Stimulated activated CD8-positive, alpha-beta memory T cell treated with anti-CD3 and anti-CD28 coated beads, Interleukin-7, amount 100 ng/mL, for 48 hours (primary cell): ENCODE measurements at regions not wholly inside any gene's neighbourhood (a gene's known extent, or its start where the extent isn't known, plus 50 kb on each side); places are given as distances from the start of the nearest gene placed in this dataset.

Experiments
- DNase-seq, 2 donors: peaks; one replicate each; pipeline ENCODE4 v3.0.0-alpha.2; 2020; ENCODE audit warnings: low read depth in 1 of 2; ENCODE audit errors: extremely low read depth in 1 of 2

DNA sequence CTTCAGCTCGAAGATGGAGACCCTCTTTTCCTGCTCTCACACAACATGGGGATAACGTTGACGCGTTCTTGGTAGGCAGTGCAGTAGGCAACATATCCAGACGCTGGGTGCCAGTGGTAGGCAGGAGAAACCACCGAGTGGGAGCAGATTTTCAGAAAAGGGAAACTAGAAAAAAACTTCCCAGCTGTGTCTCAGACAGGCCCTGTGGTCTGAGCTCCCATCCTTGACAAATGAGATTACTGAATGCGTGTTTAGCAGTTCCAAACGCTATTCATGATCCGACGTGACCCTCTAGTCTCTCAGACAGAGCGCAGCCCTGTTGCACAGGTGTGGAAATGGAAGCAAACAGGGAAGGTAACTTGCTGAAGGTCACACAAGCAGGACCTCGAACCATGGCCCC, 83.9 kb upstream of the DUSP22 start:
- no peak for DNase-seq

DNA sequence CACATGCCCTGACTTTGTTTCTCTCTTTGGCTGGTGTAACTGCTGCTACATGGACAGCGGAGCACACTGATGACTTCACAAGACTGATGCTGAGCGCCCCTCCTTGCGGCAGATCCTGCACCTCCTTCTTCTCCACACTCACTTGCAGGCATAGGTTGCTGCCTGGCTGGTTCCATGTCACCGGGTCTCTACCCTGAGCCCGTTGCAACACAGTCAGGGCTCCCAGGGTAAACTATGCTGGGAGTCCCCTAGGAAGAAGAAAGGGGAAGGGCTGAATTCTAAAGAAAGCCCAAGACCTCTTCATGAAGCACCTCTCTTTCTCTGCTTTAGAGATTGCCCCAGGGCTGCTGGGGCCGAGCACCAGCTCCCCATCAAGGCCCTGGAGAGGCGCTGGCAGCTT, 83.3 kb upstream of the DUSP22 start:
- no peak for DNase-seq

DNA sequence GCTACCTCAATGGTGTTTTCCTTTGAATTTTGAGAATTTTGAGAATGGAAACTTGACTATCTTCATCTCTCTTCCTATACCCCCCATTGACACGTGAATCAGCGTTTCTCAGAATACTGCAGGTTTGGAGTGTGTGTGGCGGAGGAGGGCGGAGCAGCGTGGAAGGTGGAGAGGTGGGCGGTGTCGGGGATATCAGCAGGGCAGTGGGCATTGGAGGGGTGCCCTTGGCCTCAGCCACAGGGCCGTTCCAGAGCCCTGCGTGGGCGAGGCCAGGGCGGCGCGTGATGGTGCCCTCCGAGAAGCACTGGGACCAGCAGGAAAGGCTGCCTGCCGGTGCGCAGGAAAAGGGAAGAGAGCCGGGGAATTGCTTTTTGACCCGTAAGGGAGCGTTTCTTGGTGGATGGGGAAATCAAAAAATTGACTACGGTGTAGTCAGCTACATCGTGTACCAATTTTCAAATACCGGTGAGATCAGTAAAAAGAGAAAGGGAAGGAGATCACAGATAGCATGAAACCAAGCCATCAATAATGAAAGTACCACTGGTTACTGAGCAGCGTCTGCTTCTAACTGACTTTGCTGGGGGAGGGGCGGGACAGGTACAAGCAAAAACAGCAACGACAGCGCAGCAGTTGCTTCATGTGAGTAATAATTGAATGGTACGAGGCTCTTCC, 82.7 kb upstream of the DUSP22 start:
- DNase-seq = no peak

DNA sequence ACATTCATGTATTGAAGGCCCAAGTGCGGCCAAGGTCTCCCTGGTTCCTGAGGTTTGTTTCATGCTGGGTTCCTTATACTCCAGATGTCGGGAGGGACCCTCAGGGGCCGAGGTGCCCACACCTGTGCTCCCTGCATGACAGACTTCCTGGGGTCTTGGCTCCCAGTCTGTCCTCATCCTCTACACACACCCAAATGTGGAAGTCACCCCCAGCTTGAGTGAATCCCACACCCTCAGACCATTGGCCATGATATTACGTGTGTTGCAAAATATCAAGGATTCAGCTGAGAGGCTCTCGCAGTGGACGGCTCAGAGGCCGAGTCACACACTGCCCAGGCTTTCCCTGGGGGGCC, 82.2 kb upstream of the DUSP22 start:
- no peak for DNase-seq

DNA sequence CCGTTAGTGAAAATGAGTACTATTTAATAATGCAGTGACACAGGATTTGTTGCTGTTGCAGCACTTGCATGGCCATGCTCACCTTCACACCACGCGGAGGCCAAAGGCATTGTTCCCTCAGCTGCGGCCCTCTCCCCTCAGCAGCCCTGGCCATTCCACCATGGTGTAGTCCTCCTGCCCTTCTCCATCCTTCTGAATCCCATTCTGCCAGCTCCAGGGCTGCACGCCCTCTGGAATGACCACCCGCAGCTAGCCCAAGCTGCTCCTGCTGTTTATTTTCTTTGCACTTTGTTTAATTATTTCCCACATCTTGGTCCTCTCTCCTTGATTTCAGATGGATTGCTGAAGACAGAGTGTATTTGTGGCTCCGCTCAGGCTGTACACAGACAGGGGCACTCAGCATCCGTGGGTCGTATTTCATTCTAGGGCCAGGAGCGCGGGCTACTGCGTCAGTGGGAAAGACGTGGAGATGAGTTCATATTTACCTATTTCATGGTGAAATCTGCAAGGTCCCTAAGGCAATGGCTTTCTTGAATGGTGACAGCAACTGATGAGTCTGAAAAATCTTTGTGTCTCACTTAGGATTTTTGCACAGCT, 81.4 kb upstream of the DUSP22 start:
- no peak for DNase-seq

DNA sequence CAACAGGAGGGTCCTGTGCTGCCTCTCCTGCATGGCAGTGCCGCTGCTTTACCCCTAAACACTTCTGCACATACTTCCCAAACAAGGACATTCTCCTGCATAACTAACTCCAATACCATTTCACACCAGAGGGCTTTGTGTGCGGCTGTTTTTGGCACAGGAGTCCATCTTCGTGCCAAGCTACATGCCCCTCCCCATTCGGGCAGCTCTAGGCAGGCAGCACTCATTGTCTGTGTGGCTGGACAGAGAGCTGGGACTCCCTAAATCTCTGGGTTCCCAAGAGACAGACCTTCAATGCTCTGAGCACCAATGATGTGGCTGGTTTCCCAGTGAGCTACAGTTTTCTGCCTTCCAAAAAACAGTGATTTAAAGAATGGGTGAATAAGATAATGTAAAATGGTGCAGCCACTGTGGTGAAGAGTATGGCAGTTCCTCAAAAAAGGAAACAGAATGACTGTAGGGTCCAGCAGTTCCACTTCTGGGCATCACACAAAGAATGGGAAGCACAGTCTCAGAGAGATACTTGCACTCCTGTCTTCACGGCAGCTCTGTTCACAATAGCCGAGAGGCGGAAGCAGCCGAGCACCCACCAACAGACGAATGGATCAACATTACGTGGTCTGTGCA, 80.3 kb upstream of the DUSP22 start:
- DNase-seq = no peak

DNA sequence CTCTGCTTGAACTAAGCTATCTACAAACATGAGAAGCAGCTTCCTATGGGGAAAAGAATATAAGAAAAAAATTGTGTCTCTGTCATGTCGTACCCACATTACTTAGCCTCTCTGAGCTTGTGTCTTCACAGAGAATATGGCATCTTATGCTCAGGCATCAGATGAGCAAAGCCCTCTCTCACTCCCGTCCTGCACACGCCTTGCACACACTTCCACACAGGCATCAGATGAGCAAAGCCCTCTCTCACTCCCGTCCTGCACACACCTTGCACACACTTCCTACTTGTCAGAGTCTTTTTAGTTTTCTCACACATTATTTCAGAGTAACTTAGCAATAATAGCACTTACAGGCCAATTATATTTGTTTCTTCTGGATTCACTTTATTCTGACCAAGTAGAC, 79.0 kb upstream of the DUSP22 start:
- no peak for DNase-seq

DNA sequence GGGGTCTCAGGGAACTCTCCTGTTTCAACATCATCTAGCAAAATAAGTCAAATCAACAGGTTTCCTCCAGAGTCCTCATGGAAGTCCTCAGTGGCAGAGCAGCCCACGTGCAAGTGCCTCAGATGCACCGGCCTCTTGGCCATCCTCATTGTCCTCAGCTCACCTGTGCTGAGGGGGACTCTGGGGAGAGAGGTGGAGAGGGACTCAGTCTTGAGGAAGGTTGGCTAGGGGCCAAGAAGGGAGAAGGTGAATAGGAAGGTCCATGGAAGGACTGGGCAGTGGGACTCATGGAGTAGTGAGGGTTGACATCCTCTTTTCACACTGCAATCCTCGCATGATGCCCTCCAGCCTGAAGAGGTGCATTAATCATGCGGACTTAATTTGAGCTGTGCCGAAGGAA, 77.9 kb upstream of the DUSP22 start:
- no peak for DNase-seq

DNA sequence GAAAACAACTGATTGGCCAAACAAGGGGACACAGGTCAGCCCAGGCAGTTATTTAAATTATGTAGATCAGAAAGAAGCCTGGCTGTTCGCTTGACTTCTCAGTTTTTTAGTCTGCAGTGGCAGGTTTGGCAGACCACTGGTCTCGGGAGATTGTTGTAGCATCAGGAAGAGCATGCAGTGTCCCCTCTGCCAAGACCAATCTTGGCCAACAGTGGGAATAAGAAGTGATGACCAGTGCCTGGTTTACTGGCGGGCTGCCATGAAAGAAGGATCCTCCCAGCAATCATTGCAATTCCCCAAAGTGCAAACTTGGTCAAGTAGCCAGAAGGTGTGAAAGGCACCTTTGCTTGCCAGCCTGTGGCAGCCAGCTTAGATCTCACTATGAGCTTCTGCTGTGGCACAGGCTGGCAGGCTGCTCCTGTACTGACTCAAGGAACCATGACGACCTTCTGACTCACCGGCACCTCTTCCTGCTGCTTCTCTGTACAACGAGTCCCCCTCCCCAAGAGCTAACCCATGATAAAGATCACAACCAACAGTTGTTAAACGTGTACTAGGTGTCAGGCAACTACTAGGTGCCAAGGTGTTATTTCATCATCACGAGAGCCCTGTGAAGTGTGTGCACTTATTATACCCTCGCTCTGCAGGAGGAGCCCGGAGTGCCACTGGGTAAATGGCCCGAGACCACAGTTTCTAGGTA, 76.8 kb upstream of the DUSP22 start:
- DNase-seq = peak in 1 of 2 donors; percentile 85

DNA sequence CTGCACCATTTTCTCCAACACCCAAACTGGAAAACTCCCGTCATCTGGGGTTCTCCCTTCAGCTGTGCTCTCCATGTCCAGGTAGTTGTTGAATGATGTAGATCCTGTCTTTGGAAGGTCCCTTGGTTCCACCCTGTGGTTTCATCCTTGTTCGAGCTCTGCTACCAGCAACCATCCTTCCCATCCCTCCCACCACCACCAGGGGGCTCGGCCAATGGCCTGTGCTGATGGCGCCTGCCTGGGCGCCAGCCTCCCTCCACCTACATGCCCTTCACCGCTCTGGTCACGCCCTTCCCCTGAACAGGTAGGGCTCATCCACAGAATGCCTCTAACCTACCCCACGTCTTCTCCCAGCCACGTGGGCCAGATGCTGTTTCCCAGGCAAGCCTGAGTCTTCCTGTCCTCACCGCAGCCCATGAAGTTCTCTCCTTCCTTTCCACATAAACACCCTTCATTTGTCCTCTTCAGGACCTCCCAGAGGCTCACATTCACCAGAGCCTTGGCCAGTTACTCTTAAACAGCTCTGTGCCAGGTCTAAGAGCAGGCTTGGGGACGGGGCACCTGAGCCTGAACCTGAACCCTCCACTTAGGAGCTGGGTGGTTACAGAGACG, 75.1 kb upstream of the DUSP22 start:
- no peak for DNase-seq

DNA sequence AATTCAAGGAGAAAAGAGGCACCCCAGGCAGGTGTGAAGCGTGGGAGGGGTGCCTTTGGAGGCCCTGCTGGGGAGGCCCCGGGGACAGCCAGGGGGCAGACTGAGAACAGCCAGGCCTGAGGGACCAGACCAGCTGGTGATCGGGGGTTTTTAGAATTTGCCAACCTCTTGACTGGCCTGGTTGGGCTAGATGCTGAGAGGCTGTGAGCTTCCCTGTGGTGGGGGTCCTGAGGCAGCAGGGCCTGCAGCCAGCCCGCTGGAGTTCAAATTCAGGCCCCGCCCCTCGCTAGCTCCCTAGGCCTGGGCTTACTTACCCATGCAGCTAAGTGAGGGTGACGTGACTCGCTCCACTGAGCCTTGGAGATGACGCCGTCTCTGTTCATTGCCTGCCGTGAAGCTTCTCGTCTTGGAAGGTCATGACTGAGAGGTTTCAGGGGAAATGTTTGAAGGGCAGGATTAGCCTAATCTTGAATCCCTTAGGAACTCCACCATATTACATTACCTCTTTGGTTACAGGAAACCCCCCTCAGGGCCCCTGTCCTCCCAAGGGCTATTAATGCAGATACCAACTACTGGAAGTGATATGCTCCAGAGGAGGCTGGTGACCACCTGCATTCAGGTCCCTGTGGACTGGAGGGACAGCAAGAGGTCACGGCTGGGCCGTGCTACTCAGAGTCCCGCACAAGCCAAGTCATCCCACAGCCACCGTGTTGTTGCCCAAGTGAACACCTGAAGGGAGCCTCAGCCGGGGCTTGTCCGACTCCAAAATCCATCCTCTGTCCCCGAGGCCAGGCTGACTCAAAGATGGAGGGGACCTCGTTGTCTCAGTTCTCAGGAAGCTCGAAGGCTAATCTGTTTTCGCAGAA, 73.9 kb upstream of the DUSP22 start:
- no peak for DNase-seq

DNA sequence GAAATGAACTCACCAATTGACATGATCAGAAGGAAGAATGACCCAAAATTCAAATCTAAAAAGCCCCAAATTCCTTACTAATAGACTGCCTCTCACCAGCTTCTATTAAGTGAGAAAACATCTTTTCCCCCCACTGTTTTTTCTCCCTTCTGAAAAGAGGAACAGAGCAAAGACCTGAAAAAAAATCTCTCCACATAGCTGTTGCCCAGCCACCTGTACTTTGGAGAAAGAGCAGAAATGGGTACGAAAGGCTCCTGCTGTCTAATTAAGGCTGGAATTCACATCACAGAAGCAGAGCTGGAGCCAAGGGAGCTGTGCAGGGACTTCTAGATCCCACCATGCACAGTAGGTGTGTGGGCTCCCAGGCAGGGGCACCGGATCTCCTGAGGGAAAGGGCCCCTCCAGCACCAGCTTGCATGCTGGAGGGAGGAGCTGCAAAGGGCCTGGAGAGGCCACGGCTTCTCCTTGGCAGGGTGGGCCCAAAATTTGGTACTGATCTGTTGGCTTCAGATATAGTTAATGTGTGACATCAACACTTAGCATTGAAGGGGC, 73.2 kb upstream of the DUSP22 start:
- no peak for DNase-seq

DNA sequence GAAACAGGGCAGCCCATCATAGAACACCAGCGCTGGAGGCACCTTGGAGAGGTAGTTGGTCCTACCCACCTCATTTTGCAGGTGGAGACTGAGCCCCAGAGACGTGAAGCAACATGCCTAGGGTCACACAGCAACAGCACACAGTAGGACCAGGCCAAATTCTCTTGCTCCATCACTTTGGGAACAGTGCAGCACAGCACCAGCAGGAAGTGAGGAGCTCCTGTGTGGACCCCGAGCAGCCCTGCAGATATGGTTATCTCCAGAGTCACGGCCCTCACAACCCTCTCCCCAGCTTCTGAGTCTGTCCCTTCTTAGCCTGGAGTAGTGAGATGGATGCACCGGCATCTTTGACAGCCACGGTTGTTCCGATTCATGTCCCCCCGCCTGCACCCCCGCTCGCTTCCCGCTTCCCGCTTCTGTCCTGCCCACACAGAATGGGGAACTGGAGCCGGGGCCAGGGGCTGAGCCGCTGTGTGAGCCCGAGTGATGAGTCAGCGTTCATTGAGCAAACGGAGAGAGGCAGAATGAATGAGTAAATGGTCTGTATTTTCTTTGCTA, 72.6 kb upstream of the DUSP22 start:
- DNase-seq = no peak

DNA sequence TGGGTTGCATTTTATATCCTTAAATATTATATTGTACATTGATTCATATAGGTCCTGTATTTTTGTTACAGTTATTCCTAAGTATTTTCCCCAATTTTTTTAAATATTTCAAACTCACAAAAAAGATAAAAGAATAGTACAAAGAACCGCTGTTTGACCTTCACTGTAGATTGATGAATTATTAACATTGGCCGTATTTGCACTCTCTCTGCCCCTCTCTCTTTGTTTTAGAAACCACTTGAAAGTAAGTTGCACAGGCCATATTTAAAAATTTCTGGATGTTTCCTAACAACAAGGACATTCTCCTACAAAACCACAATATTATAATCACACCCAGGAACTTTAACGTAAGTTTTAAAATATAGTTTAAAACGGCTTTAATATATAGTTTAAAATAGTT, 72.0 kb upstream of the DUSP22 start:
- no peak for DNase-seq

DNA sequence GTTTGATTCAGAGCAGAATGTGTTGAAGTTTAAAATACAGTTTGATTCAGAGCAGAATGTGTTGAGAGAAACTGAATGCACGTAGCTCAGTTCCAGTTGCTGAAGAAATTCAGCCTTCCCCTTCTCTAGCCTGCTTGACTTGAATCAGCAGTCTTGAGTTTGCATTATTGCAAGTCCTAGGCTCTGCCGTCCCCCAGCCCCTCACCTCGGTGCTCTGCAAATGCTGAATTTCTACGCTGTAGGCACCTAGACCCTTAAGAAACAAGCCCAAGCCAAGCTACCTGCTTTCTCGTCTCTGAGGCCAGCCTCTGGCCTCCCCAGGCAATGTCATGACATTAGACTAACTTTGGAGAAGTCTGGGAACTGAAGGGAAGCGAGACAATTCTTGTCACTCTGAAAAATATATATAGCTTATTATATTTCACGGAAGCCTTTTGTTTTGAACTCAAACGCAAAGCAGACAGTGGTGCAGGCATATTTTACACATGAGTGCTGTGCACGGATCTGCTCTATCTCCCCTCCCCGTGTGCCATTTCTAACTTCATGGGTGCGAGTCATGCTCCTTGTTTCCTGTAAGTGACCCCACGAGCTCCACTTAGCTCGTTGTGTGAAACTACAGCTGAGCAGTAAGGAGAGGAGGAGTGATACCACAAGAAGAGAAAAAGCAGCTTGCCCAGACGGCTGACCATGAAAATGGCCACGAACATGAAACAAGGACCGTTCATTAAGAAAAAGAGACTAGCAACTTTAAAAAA, 71.4 kb upstream of the DUSP22 start:
- DNase-seq = no peak

DNA sequence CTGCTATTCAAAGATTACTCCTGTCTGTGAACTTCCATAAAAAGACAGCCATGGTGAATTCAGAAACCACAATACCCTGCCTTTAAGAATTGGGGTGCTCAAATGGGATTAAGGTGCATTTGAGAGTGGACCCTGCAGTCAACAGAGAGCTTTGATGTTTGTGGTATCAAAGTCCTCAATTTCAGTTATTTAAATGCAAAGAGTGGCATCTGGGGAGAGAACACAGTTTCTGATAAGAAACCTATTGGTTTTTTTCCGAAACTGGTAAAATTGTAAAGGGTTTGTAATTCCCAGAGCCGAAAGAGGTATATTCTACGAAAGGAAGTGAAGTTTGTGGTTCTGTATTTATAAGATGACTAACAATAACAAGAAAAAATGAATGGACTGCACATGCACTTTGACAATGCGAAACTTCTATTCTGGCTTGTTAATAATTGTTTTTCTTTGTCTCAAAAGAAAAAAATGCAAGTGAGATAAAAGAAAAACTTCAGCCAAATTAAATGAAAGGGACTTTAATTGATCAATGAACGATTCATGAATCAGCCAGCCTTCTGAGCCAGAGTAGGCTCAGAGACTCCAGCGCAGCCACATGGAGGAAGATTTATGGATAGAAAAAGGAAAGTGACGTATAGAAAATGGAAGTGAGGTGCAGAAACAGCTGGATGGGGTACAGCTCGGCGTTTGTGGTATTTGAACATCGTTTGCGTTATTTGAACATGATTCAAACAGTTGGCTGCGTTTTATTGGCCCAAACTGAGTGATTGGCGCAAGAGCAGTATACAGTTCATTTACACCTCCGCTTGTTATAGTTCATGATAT, 70.5 kb upstream of the DUSP22 start:
- no peak for DNase-seq

DNA sequence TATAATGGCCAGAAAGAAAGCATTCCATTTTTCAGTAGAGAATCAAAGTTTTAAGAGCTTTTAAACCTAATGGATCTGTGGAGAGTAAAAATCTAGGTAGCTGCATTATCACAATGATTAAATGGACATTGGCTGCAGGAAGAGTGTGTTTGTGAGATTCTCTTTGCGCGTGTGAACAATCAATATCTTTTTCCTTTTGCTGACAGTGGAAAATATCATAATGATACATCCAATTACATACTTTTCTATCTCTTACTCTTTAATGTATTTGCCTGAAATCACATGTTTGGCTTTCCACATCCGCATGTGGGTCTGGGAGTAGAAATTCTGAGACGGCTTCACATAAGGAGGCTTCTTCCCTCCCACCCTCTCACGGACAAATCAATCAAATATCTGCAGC, 69.8 kb upstream of the DUSP22 start:
- DNase-seq = no peak

DNA sequence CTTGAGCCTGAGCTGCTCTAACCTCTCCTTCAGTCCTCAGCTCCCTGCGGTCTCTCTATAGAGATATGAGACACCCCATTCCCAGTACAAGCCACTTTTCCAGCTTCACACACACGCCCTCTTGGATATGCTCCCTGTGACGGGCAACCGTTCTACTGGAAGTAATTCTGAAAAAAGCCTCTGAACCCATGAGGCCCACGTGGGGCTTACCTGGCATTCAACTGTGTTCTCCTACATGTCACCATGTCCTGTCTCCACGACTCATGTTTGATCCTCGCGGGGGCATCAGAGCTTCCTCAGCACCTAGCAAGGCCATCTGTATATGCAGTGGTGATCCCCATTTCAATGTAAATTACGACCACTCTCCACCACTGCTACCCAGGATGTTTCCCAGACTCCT, 69.2 kb upstream of the DUSP22 start:
- DNase-seq = no peak

DNA sequence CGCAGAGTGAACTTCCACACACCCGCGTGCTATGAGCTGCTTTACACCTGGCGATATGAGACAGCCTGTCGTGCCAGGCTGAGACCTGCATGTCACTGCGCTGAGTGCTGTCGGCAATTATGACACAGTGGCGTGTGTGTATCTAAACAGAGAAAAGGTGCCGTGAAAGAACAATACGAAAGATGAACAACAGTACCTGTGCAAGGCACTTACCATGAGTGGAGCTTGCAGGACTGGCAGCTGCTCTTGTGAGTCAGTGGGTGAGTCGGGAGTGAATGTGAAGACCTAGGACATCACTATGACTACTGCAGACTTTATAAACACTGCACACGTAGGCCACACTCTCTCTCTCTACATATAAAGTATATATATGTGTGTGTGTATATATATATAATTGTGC, 68.5 kb upstream of the DUSP22 start:
- peak in 1 of 2 donors; percentile 60 for DNase-seq
